HCT116 (cell line): ENCODE measurements at regions not wholly inside any gene's neighbourhood (a gene's known extent, or its start where the extent isn't known, plus 50 kb on each side); places are given as distances from the start of the nearest gene placed in this dataset.

Source experiments
- ATAC-seq: fragments of 200-7000 bp; cut with Tn5 transposase; 2 replicates; pipeline ENCODE4 v1.9.1; 2020; ENCODE audit warnings: mild to moderate bottlenecking, moderate library complexity
- BruUV-seq: library from RNA; stranded (reverse); fragments of 400-500 nt; replicated peaks from 2 replicates; lab custom pipeline; 2021; lab: Mats Ljungman, UMichigan
- CTCF ChIA-PET: fragments of 300-600 bp; sonication (Branson Sonifier 250); formaldehyde crosslinking; loops from one replicate; lab custom pipeline; 2021; ENCODE audit warnings: antibody characterized with exemption; lab: Charles Lee
- POLR2A ChIA-PET: fragments of 300-600, 350-600 bp; sonication (Branson Sonifier 250); formaldehyde crosslinking; loops from one replicate; lab custom pipeline; 2021; ENCODE audit warnings: antibody characterized with exemption; lab: Charles Lee
- RAD21 ChIA-PET, 2 experiments: fragments of 300-600 bp; sonication (Branson Sonifier 250); formaldehyde crosslinking; loops; one replicate each; lab custom pipeline; 2023; ENCODE audit warnings: low total read pairs in 2 of 2; ENCODE audit not compliant: uncharacterized antibody in 2 of 2, unreplicated experiment in 2 of 2, low non-redundant PET in 1 of 2; lab: Charles Lee
- DNase-seq: peaks from one replicate; pipeline ENCODE4 v3.0.0-alpha.2; 2010; ENCODE audit warnings: low read depth, low spot score
- H2AFZ ChIP-seq: fragments of 200-600 bp; shearing (Covaris generic), sonication (generic); 2 replicates; pipeline ENCODE4 v1.6.1; 2017; ENCODE audit warnings: low read depth, mixed run types, mixed read lengths, antibody characterized with exemption, low read length; ENCODE audit not compliant: poor library complexity, severe bottlenecking
- H3K27ac ChIP-seq: 2 replicates; pipeline ENCODE4 v1.5.1; 2012; ENCODE audit warnings: low read depth, low read length
- H3K27me3 ChIP-seq: fragments of 200-600 bp; sonication (generic); 2 replicates; pipeline ENCODE4 v1.6.1; 2016; ENCODE audit warnings: mixed run types, low read length, mixed read lengths; ENCODE audit not compliant: insufficient read depth
- H3K36me3 ChIP-seq, 2 experiments: fragments of 200-500 bp in 1 of 2; fragments of 200-600 bp in 1 of 2; sonication (Bioruptor generic) in 1 of 2; sonication (generic) in 1 of 2; 2 replicates each; pipeline versions ENCODE4 v1.5.1 to v1.6.1; 2014 to 2016; ENCODE audit warnings: low read length in 2 of 2, inconsistent platforms in 1 of 2, mixed read lengths in 1 of 2, mixed run types in 1 of 2; ENCODE audit not compliant: insufficient read depth in 2 of 2, control insufficient read depth in 1 of 2
- H3K4me1 ChIP-seq, 2 experiments: fragments of 200-600 bp in 1 of 2; sonication (generic) in 1 of 2; 2 replicates each; pipeline versions ENCODE4 v1.5.1 to v1.6.1; 2012 to 2017; ENCODE audit warnings: low read length in 2 of 2, inconsistent platforms in 1 of 2, mild to moderate bottlenecking in 1 of 2, mixed read lengths in 1 of 2, mixed run types in 1 of 2, moderate library complexity in 1 of 2; ENCODE audit not compliant: insufficient read depth in 2 of 2, control insufficient read depth in 1 of 2
- H3K4me2 ChIP-seq: fragments of 200-600 bp; sonication (generic); 2 replicates; pipeline ENCODE4 v1.6.1; 2017; ENCODE audit warnings: mixed run types, low read length, mixed read lengths
- H3K4me3 ChIP-seq, 2 experiments: fragments of 200-600 bp in 1 of 2; sonication (generic) in 1 of 2; replicated peaks in 1 of 2; 2 replicates each; pipeline ENCODE4 v1.5.1; 2011 to 2016; ENCODE audit warnings: low read length in 2 of 2, control low read depth in 1 of 2, low read depth in 1 of 2, mild to moderate bottlenecking in 1 of 2, mixed read lengths in 1 of 2, mixed run types in 1 of 2
- H3K79me2 ChIP-seq: fragments of 200-600 bp; sonication (generic); 2 replicates; pipeline ENCODE4 v1.6.1; 2017; ENCODE audit warnings: mild to moderate bottlenecking, mixed run types, low read length, moderate library complexity, mixed read lengths; ENCODE audit not compliant: insufficient read depth
- H3K9ac ChIP-seq: fragments of 200-600 bp; sonication (generic); 2 replicates; pipeline ENCODE4 v1.6.1; 2016; ENCODE audit warnings: low read length, mixed read lengths
- H3K9me2 ChIP-seq: fragments of 200-600 bp; sonication (generic), shearing (Covaris generic); 2 replicates; pipeline ENCODE4 v1.6.1; 2017; ENCODE audit warnings: mixed run types, mild to moderate bottlenecking, moderate library complexity; ENCODE audit not compliant: insufficient read depth
- H3K9me3 ChIP-seq, 2 experiments: fragments of 200-500 bp in 1 of 2; fragments of 200-600 bp in 1 of 2; sonication (Bioruptor generic) in 1 of 2; sonication (generic) in 1 of 2; 2 replicates each; pipeline ENCODE4 v1.6.1; 2014 to 2017; ENCODE audit warnings: low read length in 2 of 2, mixed read lengths in 2 of 2, inconsistent platforms in 1 of 2, low read depth in 1 of 2, mild to moderate bottlenecking in 1 of 2, mixed run types in 1 of 2, moderate library complexity in 1 of 2; ENCODE audit not compliant: control insufficient read depth in 1 of 2, insufficient read depth in 1 of 2
- H4K20me1 ChIP-seq: fragments of 200-600 bp; sonication (generic), shearing (Covaris generic); 2 replicates; pipeline ENCODE4 v1.6.1; 2017; ENCODE audit warnings: mixed run types, mild to moderate bottlenecking, moderate library complexity; ENCODE audit not compliant: insufficient read depth
- CBX3 ChIP-seq: IDR thresholded peaks from 2 replicates; pipeline ENCODE4 v1.6.1; 2012; ENCODE audit warnings: low read depth
- CEBPB ChIP-seq: IDR thresholded peaks from 2 replicates; pipeline ENCODE4 v1.6.1; 2012; ENCODE audit warnings: low read depth
- EGR1 ChIP-seq: IDR thresholded peaks from 2 replicates; pipeline ENCODE4 v1.6.1; 2012; ENCODE audit warnings: low read depth
- ELF1 ChIP-seq: IDR thresholded peaks from 2 replicates; pipeline ENCODE4 v1.6.1; 2012; ENCODE audit warnings: low read depth, borderline replicate concordance
- EZH2 ChIP-seq: fragments of 200-600 bp; sonication (generic); IDR thresholded peaks from 2 replicates; pipeline ENCODE4 v1.6.1; 2017; ENCODE audit warnings: antibody characterized with exemption, mixed run types
- EZH2phosphoT487 ChIP-seq: fragments of 200-600 bp; IDR thresholded peaks from 2 replicates; pipeline ENCODE4 v1.6.1; 2018; ENCODE audit warnings: antibody characterized with exemption, borderline replicate concordance
- JUND ChIP-seq: IDR thresholded peaks from 2 replicates; pipeline ENCODE4 v1.6.1; 2012
- POLR2A ChIP-seq: IDR thresholded peaks from 2 replicates; pipeline ENCODE4 v1.7.0; 2011; ENCODE audit warnings: borderline replicate concordance; ENCODE audit not compliant: insufficient read depth, insufficient read length; ENCODE audit errors: extremely low read depth
- POLR2AphosphoS5 ChIP-seq: IDR thresholded peaks from 2 replicates; pipeline ENCODE4 v1.6.1; 2011; ENCODE audit warnings: mild to moderate bottlenecking, low read depth, low read length, moderate library complexity
- RAD21 ChIP-seq: IDR thresholded peaks from 2 replicates; pipeline ENCODE4 v1.6.1; 2012; ENCODE audit warnings: low read depth, mild to moderate bottlenecking
- SIN3A ChIP-seq: IDR thresholded peaks from 2 replicates; pipeline ENCODE4 v1.6.1; 2012; ENCODE audit warnings: low read depth
- SRF ChIP-seq: IDR thresholded peaks from 2 replicates; pipeline ENCODE4 v1.6.1; 2012; ENCODE audit warnings: low read depth
- TCF7L2 ChIP-seq: IDR thresholded peaks from 2 replicates; pipeline ENCODE4 v1.7.0; 2011; ENCODE audit warnings: borderline replicate concordance, inconsistent platforms; ENCODE audit not compliant: insufficient read depth, insufficient read length; ENCODE audit errors: extremely low read depth
- YY1 ChIP-seq: IDR thresholded peaks from 2 replicates; pipeline ENCODE4 v1.6.1; 2011; ENCODE audit warnings: low read length, low read depth, moderate library complexity, mild to moderate bottlenecking; ENCODE audit not compliant: insufficient replicate concordance; ENCODE audit errors: extremely low read depth
- ZFX ChIP-seq: fragments of 450-650 bp; IDR thresholded peaks from 2 replicates; pipeline ENCODE4 v1.6.1; 2017
- ZNF274 ChIP-seq: fragments of 200-500 bp; sonication (Bioruptor generic); IDR thresholded peaks from 2 replicates; pipeline ENCODE4 v1.6.1; 2014; ENCODE audit warnings: mild to moderate bottlenecking, low read depth, low read length, inconsistent platforms
- intact Hi-C: fragments of 100-400 bp; cut with micrococcal nuclease; formaldehyde crosslinking; loops from 2 replicates; pipeline ENCODE4 v1.10.0; 2022
- TF ChIP-seq, protein P1 (sequence below), 3 experiments: fragments of 200-600 bp in 1 of 3; sonication (generic) in 1 of 3; IDR thresholded peaks in 2 of 3; conservative IDR thresholded peaks in 1 of 3; 2 replicates each; pipeline ENCODE4 v1.5.1; 2012 to 2017; ENCODE audit warnings: low read depth in 2 of 3, low read length in 2 of 3, antibody characterized with exemption in 1 of 3, borderline replicate concordance in 1 of 3, control low read depth in 1 of 3, mild to moderate bottlenecking in 1 of 3, mixed read lengths in 1 of 3, mixed run types in 1 of 3, moderate library complexity in 1 of 3; ENCODE audit not compliant: insufficient read depth in 1 of 3
- TF ChIP-seq, protein P2 (sequence below): IDR thresholded peaks from 2 replicates; pipeline ENCODE4 v1.6.1; 2012; ENCODE audit warnings: low read depth
- TF ChIP-seq, protein P3 (sequence below): IDR thresholded peaks from 2 replicates; pipeline ENCODE4 v1.6.1; 2012
- TF ChIP-seq, protein P4 (sequence below): IDR thresholded peaks from 2 replicates; pipeline ENCODE4 v1.6.1; 2011; ENCODE audit warnings: mild to moderate bottlenecking, low read length, moderate library complexity; ENCODE audit not compliant: insufficient replicate concordance; ENCODE audit errors: extremely low read depth

DNA sequence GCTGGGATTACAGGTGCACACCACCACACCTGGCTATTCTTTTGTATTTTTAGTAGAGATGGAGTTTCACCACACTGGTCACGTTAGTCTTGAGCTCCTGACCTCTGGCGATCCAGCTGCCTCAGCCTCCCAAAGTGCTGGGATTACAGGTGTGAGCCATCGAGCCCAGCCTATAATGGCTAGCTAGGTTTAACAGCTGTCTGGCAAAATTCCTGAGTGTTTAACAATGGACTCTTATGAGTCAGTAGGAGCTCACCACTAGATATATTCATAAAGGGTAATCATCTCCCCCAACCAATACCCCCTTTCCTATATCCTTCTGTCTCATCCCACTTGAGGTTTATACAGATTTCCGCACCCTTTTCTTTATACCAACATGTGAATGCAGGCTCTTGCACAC is 91.5 kb upstream of the CDH13 start:
- Histone ChIP-seq H3K4me2 (no peak overlapping the region), H3K36me3 (no peaks in the 10 kb centered on the region; a peak in 1 of 4 replicates), H4K20me1 (no peaks in the 10 kb centered on the region), H3K9me2 (no peaks in the 10 kb centered on the region), H3K9me3 (no peaks in the 10 kb centered on the region; a peak in 1 of 4 replicates), H3K4me1 (no peaks in the 10 kb centered on the region), H3K27ac (no peak overlapping the region), H3K4me3 (no peak overlapping the region), H3K27me3 (no peaks in the 10 kb centered on the region; the same call in 1 of the 2 replicates), H3K9ac (no peak overlapping the region), H3K79me2 (no peaks in the 10 kb centered on the region), H2AFZ (no peak overlapping the region)
- DNase-seq (no peak), ATAC-seq (no peak)
- intact Hi-C loops, result no loop called here
- no TSS peak for BruUV-seq
- no peak for TF ChIP-seq SRF
- TF ChIP-seq YY1, result no peak
- TF ChIP-seq, protein P1, sequence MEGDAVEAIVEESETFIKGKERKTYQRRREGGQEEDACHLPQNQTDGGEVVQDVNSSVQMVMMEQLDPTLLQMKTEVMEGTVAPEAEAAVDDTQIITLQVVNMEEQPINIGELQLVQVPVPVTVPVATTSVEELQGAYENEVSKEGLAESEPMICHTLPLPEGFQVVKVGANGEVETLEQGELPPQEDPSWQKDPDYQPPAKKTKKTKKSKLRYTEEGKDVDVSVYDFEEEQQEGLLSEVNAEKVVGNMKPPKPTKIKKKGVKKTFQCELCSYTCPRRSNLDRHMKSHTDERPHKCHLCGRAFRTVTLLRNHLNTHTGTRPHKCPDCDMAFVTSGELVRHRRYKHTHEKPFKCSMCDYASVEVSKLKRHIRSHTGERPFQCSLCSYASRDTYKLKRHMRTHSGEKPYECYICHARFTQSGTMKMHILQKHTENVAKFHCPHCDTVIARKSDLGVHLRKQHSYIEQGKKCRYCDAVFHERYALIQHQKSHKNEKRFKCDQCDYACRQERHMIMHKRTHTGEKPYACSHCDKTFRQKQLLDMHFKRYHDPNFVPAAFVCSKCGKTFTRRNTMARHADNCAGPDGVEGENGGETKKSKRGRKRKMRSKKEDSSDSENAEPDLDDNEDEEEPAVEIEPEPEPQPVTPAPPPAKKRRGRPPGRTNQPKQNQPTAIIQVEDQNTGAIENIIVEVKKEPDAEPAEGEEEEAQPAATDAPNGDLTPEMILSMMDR (IDR thresholded peaks at IDR 0.05 in 2 of 3, conservative IDR thresholded peaks at IDR 0.05 in 1 of 3; ENCODE audit: borderline replicate concordance in 1 of 3, insufficient read depth in 1 of 3, low read depth in 2 of 3, low read length in 2 of 3), result no peak
- no peak for TF ChIP-seq POLR2AphosphoS5
- TF ChIP-seq ELF1, result no peak
- no peak for TF ChIP-seq EZH2
- no peak for TF ChIP-seq JUND
- TF ChIP-seq EZH2phosphoT487, result no peak
- TF ChIP-seq, protein P2, sequence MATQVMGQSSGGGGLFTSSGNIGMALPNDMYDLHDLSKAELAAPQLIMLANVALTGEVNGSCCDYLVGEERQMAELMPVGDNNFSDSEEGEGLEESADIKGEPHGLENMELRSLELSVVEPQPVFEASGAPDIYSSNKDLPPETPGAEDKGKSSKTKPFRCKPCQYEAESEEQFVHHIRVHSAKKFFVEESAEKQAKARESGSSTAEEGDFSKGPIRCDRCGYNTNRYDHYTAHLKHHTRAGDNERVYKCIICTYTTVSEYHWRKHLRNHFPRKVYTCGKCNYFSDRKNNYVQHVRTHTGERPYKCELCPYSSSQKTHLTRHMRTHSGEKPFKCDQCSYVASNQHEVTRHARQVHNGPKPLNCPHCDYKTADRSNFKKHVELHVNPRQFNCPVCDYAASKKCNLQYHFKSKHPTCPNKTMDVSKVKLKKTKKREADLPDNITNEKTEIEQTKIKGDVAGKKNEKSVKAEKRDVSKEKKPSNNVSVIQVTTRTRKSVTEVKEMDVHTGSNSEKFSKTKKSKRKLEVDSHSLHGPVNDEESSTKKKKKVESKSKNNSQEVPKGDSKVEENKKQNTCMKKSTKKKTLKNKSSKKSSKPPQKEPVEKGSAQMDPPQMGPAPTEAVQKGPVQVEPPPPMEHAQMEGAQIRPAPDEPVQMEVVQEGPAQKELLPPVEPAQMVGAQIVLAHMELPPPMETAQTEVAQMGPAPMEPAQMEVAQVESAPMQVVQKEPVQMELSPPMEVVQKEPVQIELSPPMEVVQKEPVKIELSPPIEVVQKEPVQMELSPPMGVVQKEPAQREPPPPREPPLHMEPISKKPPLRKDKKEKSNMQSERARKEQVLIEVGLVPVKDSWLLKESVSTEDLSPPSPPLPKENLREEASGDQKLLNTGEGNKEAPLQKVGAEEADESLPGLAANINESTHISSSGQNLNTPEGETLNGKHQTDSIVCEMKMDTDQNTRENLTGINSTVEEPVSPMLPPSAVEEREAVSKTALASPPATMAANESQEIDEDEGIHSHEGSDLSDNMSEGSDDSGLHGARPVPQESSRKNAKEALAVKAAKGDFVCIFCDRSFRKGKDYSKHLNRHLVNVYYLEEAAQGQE, result no peak
- TF ChIP-seq ZNF274, result no peak
- TF ChIP-seq, protein P3, sequence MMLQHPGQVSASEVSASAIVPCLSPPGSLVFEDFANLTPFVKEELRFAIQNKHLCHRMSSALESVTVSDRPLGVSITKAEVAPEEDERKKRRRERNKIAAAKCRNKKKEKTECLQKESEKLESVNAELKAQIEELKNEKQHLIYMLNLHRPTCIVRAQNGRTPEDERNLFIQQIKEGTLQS, result no peak
- no peak for TF ChIP-seq ZFX
- TF ChIP-seq TCF7L2, result no peak
- TF ChIP-seq CEBPB, result no peak
- no peak for TF ChIP-seq POLR2A
- TF ChIP-seq, protein P4, sequence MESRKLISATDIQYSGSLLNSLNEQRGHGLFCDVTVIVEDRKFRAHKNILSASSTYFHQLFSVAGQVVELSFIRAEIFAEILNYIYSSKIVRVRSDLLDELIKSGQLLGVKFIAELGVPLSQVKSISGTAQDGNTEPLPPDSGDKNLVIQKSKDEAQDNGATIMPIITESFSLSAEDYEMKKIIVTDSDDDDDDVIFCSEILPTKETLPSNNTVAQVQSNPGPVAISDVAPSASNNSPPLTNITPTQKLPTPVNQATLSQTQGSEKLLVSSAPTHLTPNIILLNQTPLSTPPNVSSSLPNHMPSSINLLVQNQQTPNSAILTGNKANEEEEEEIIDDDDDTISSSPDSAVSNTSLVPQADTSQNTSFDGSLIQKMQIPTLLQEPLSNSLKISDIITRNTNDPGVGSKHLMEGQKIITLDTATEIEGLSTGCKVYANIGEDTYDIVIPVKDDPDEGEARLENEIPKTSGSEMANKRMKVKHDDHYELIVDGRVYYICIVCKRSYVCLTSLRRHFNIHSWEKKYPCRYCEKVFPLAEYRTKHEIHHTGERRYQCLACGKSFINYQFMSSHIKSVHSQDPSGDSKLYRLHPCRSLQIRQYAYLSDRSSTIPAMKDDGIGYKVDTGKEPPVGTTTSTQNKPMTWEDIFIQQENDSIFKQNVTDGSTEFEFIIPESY, result no peak
- no peak for TF ChIP-seq SIN3A
- TF ChIP-seq EGR1, result no peak
- no peak for TF ChIP-seq CBX3
- no peak for TF ChIP-seq RAD21
- POLR2A ChIA-PET, result no interaction called here
- RAD21 ChIA-PET, result no interaction called here
- CTCF ChIA-PET, result no interaction called here
